ENCODE measurements at regions not wholly inside any gene's neighbourhood (a gene's known extent, or its start where the extent isn't known, plus 50 kb on each side); places are given as distances from the start of the nearest gene placed in this dataset.

DNA sequence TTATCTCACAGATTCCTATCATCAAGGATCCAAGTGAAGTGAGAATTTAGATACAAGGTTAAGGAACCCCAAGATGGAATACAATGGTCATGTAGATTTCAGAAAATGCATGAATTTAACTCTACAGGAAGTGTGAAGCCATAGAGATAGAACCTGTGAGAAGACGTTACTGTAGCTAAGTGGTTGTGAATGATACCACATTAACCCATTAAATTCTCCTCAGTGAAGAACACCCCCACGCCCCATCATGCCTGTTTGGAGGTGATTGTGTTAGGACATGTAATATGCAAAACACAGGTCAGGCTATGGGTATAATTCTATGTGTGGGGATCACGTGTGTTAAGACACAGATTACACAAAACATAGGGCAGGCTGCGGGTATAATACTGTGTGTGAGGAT is 1166.7 kb downstream of the EFNB2 start:
- H3K27me3 ChIP-seq: no peaks in the 10 kb centered on the region
- TF ChIP-seq, protein P1, sequence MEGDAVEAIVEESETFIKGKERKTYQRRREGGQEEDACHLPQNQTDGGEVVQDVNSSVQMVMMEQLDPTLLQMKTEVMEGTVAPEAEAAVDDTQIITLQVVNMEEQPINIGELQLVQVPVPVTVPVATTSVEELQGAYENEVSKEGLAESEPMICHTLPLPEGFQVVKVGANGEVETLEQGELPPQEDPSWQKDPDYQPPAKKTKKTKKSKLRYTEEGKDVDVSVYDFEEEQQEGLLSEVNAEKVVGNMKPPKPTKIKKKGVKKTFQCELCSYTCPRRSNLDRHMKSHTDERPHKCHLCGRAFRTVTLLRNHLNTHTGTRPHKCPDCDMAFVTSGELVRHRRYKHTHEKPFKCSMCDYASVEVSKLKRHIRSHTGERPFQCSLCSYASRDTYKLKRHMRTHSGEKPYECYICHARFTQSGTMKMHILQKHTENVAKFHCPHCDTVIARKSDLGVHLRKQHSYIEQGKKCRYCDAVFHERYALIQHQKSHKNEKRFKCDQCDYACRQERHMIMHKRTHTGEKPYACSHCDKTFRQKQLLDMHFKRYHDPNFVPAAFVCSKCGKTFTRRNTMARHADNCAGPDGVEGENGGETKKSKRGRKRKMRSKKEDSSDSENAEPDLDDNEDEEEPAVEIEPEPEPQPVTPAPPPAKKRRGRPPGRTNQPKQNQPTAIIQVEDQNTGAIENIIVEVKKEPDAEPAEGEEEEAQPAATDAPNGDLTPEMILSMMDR (IDR thresholded peaks at IDR 0.05): no peak

DNA sequence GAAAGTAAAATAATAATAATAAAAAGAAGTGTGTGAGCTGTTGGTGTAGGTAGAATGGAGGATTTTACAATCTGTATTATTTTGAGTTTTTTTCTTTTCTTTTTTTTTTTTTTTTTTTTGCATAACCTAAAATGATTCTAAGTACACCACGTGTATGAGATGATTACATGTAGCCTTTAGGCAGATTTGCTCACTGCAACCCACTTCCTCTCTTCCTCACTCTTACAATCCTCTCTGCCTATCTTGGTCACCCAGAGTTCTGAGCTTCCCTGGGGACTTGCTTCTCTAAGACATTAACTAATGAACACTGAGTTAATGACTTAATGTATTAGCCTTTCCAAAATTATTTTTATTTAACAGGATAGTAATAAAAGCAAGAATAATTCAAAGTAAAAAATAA is 1169.6 kb downstream of the EFNB2 start:
- no peak overlapping the region for H3K27ac ChIP-seq
- no peaks in the 10 kb centered on the region for H3K27me3 ChIP-seq
- peaks cover 28 to 47% of the 10 kb centered on the region in 2 experiments for H3K4me1 ChIP-seq (ENCODE audit: control insufficient read depth in 1 of 2, insufficient read depth in 1 of 2, low read depth in 1 of 2, low read length in 1 of 2)
- TF ChIP-seq, protein P1 (IDR thresholded peaks at IDR 0.05): no peak
- no peaks in the 10 kb centered on the region for H3K9me3 ChIP-seq
- H3K36me3 ChIP-seq: no peaks in the 10 kb centered on the region
- H3K4me3 ChIP-seq (ENCODE audit: low read depth in 1 of 2, low read length in 1 of 2): no peak overlapping the region

More for the DNA sequence above, 1166.7 kb downstream of the EFNB2 start:
- Histone ChIP-seq H3K9me3 (no peaks in the 10 kb centered on the region), H3K27ac (no peak overlapping the region), H3K4me1 (ENCODE audit: control insufficient read depth in 1 of 2, insufficient read depth in 1 of 2, low read depth in 1 of 2, low read length in 1 of 2) (peaks cover 17 to 31% of the 10 kb centered on the region in 2 experiments), H3K4me3 (ENCODE audit: low read depth in 1 of 2, low read length in 1 of 2) (no peak overlapping the region), H3K36me3 (no peaks in the 10 kb centered on the region)

DNA sequence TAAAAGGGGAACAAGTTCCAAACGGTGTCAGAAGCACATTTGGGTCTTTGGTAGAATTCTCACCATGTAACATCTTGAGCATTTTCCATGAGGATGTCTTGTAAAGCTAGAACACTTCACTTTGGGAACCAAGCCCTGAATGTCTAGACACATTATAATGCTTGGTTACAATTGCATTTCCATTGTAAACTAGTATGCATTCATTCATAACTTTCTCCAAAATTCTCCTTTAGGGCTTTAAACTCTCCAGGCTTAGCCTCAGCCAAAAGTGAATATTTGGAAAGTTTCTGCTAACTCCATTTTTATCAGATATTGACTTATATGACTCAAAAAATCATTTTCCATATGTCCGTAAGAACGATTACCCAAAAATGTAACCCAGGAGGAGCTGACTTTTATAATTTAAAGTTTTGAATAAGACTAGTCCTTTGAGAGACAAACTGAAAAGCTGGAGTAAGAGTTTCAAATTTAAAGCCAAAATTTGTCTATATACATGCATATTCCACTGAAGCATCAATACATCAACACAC is 1170.4 kb downstream of the EFNB2 start:
- TF ChIP-seq, protein P1 (IDR thresholded peaks at IDR 0.05): no peak
- Histone ChIP-seq H3K36me3 (no peaks in the 10 kb centered on the region), H3K4me1 (ENCODE audit: control insufficient read depth in 1 of 2, insufficient read depth in 1 of 2, low read depth in 1 of 2, low read length in 1 of 2) (peaks cover 25 to 43% of the 10 kb centered on the region in 2 experiments), H3K4me3 (ENCODE audit: low read depth in 1 of 2, low read length in 1 of 2) (no peak overlapping the region), H3K27me3 (no peaks in the 10 kb centered on the region), H3K9me3 (no peaks in the 10 kb centered on the region), H3K27ac (no peak overlapping the region)

DNA sequence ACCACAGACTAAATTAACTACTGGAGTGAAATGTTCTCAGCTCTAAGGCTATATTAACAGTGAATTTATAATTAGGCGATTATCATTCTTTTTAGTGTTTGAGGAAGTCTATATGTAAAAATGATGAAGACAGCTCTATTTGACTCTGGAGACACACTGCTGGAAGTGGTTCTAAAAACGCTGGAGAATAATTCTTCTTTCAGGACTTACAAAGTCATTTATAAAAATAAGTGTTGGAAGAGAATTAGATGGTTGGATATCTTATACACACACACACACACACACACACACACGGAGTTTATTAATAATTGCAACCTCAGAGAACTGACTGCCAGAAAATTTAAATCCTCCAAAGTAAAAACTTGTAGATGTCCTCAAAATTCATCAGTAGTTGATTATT is 1171.3 kb downstream of the EFNB2 start:
- TF ChIP-seq, protein P1 (IDR thresholded peaks at IDR 0.05): no peak
- peak overlapping the region in 1 of 2 experiments; percentile 37 for H3K4me3 ChIP-seq (ENCODE audit: low read depth in 1 of 2, low read length in 1 of 2)
- H3K27me3 ChIP-seq: no peaks in the 10 kb centered on the region
- no peaks in the 10 kb centered on the region for H3K9me3 ChIP-seq
- H3K27ac ChIP-seq: peak overlapping the region; percentile 18
- no peaks in the 10 kb centered on the region for H3K36me3 ChIP-seq
- peaks cover 25 to 40% of the 10 kb centered on the region in 2 experiments for H3K4me1 ChIP-seq (ENCODE audit: control insufficient read depth in 1 of 2, insufficient read depth in 1 of 2, low read depth in 1 of 2, low read length in 1 of 2)

DNA sequence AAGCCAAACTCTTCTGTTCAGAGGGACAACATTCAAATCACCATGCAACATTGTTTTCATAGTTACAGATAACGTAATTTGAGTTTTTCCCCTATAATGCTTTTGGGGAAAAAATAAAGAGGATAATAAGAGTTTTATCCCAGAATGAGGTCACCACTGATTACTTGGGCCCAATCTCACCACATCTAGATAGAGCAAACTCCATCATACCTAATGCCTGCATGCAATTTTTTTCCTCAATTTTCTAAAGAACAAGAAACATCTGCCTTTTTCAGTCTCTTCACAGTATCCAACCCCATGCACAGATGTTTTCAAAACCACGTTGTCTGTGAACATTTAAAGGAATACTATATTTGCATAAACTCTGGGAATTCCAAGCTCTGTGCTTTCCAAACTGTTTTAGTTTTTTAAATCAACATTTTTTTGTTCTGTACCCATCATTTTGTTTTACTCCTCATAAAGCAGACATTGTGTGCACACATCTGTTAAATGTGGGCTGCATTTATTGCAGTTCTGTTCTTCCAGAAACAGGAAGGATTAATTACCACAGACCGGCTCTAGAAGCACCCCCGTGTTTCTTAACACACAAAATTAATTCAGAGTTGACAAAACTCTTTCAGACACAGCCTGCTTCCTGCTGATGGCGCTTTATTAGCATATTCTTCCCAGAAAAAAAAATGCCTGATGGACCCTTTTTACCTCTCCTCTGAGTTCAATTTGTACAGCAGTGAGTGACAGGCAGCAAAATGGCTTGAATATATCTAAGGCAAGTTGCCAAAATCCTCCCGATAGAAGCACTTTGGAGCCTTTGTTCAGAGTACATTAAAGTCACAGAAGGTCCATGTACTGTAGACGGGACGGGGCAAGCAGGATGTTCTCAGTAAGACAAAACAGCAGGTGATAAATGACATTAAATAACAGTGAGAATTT is 1171.9 kb downstream of the EFNB2 start:
- Histone ChIP-seq H3K4me1 (ENCODE audit: control insufficient read depth in 1 of 2, insufficient read depth in 1 of 2, low read depth in 1 of 2, low read length in 1 of 2) (peaks cover 25 to 40% of the 10 kb centered on the region in 2 experiments), H3K27me3 (no peaks in the 10 kb centered on the region), H3K36me3 (no peaks in the 10 kb centered on the region), H3K4me3 (ENCODE audit: low read depth in 1 of 2, low read length in 1 of 2) (peak overlapping the region in 1 of 2 experiments; percentile 37), H3K27ac (peak overlapping the region; percentile 18), H3K9me3 (no peaks in the 10 kb centered on the region)
- TF ChIP-seq, protein P1 (IDR thresholded peaks at IDR 0.05): no peak

All from neutrophil (primary cell).